HUES48 (cell line): ENCODE measurements at regions not wholly inside any gene's neighbourhood (a gene's known extent, or its start where the extent isn't known, plus 50 kb on each side); places are given as distances from the start of the nearest gene placed in this dataset.

Experiments
- H3K27ac ChIP-seq: one replicate; pipeline ENCODE4 v1.7.0; 2013; ENCODE audit warnings: low read depth, low read length, inconsistent platforms
- H3K27me3 ChIP-seq: 2 replicates; pipeline ENCODE4 v1.6.1; 2013; ENCODE audit warnings: mild to moderate bottlenecking, low read length; ENCODE audit not compliant: control insufficient read depth, insufficient read depth
- H3K36me3 ChIP-seq: 2 replicates; pipeline ENCODE4 v1.6.1; 2013; ENCODE audit warnings: low read length; ENCODE audit not compliant: control insufficient read depth, insufficient read depth
- H3K4me1 ChIP-seq: 2 replicates; pipeline ENCODE4 v1.6.1; 2013; ENCODE audit warnings: mild to moderate bottlenecking, low read length; ENCODE audit not compliant: control insufficient read depth, insufficient read depth
- H3K4me3 ChIP-seq: 2 replicates; pipeline ENCODE4 v1.5.1; 2013; ENCODE audit warnings: mild to moderate bottlenecking, low read depth, low read length
- H3K9ac ChIP-seq: 2 replicates; pipeline ENCODE4 v1.6.1; 2013; ENCODE audit warnings: mild to moderate bottlenecking, low read depth, low read length, moderate library complexity
- H3K9me3 ChIP-seq: 2 replicates; pipeline ENCODE4 v1.6.1; 2013; ENCODE audit warnings: low read length; ENCODE audit not compliant: control insufficient read depth, insufficient read depth

DNA sequence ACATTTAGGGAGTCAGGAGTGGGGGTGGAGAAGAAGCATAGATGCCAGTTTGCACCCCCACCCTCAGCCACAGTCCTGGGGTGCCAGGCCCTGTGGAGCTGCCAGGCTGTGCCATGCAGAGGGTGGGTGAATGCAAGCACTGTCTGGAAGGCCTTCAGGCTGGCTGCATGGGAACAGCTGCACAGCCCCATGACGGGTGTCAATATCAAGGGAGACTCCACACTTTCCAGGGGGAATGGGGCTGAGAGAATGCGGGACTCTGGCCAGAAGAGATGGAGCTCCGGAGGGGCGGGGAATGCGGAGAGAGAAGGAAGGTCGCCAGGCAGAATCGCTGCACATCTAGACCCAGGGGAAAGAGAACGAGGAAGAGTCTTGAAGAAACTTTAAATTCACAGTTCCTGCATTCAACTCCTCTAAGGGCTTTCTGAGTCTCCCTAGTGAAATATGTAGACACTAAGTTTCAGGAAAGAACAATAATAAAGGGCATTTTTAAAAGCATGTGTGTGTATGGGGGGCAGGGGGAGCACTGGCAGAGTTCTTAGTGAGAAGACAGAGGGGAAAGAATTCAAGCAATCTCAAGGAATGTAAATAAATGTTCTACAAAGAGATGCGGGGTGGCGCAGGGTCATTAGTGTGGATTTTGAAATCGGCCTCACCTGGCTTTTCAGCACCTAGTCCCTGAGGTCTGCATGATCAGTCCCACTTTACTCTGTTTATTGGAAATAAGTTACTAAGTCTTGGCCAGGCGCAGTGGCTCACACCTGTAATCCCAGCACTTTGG, 59.1 kb downstream of the BOD1 start:
- H3K27me3 ChIP-seq, result no peaks in the 10 kb centered on the region; the same call in 1 of the 2 replicates

DNA sequence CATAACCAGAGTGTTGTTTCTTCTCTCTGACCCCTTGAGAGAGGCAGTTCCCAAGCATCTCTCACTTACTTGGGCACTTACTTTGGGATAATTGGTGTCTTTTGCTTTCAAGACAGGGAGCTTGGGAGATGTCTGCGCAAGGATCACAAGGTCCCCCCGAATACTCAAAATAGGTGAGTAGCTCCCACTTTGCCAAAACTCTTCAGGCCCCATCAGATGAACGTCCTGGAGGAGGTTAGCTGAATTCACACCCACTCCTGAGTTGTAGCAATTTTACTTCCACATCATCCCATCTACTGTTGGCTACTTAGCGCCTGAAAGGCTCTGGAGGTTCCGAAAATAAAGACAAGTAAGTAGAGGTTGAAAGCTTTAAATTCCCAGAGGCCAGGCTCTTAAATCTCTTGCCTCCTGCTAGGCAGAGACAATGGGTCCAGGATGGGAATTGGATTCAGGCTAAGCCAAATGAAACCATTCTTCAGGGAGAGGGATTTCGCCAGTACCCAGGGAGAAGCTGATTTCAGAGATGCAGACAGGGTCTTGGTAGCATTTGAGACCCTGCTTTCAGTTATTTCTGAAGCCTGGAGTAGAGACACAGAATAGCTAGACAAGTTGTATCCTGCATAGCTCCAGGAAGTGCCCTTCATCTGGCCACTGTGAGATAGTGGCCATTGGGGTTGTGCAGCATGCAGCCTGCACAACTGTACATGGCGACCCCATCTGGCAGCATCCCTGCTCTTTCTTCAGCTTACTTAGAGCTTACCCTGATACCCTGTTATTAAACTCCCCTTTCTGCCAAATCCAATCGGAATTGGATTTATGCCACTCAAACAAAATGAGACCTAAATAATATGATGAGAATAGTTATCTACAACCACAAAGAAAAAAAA, 60.1 kb downstream of the BOD1 start:
- Histone ChIP-seq H3K4me1 (peaks cover 15% of the 10 kb centered on the region), H3K9ac (no peak overlapping the region), H3K36me3 (no peaks in the 10 kb centered on the region), H3K27me3 (no peaks in the 10 kb centered on the region; the same call in 1 of the 2 replicates), H3K4me3 (no peak overlapping the region), H3K9me3 (0 out of 2 replicates have a peak, but pooled peaks cover 3% of the 10 kb centered on the region), H3K27ac (no peak overlapping the region)

More for the DNA sequence above, 59.1 kb downstream of the BOD1 start:
- peaks cover 15% of the 10 kb centered on the region for H3K4me1 ChIP-seq
- H3K27ac ChIP-seq, result no peak overlapping the region
- no peak overlapping the region for H3K4me3 ChIP-seq
- 0 out of 2 replicates have a peak, but pooled peaks cover 3% of the 10 kb centered on the region for H3K9me3 ChIP-seq
- no peak overlapping the region for H3K9ac ChIP-seq
- H3K36me3 ChIP-seq, result no peaks in the 10 kb centered on the region

- H3K9me3 ChIP-seq, result no peaks in the 10 kb centered on the region
- no peaks in the 10 kb centered on the region; the same call in 1 of the 2 replicates for H3K27me3 ChIP-seq
- H3K4me3 ChIP-seq, result no peak overlapping the region
- peaks cover 15% of the 10 kb centered on the region for H3K4me1 ChIP-seq
- H3K36me3 ChIP-seq, result no peaks in the 10 kb centered on the region
- H3K9ac ChIP-seq, result no peak overlapping the region
- no peak overlapping the region for H3K27ac ChIP-seq
These were observed 61.3 kb downstream of the BOD1 start for GRCh38 chr5:173554989-173555705.

DNA sequence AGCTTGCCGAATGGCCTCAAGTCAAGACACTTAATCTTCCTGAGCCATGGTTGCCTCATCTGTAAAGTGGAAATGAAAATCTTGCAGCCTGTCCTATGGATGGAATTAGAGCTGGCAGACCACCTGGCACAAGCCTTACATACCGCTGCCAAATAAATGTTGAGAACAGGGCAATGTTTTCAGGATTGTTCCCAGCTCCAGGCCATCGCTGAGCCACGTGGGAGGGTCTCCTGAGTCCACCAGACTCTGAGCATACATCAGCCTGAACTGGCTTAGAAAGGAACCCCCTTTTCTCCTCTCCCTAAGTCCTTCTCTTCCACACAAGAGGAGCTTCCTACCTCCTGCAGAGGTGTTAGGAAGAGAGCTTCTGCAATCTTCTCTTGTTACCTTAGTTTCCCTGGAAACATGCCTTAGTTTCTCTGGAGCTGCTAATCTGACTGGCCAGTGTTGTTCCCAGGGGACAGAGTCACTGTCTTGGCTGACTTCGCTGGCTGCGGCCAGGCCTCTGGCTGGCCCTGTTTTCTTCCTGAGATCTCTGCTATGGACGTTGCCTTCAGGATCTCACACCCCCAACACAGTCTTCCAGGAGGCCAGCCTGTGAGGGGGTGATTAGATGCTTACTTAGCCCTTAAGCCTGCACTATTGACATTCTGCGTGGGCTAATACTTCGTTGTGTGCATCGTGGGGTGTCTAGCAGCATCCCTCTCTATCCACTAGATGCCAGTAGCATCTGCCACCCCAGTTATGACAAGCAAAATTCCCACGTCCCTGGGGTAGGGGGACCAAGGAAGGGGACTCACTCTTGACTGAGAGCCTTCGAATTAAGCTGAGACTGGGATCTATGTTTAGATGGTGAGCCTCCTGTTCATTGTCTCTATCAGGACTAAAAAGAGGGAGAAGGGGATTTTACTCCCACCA, 62.2 kb downstream of the BOD1 start:
- Histone ChIP-seq H3K27me3 (no peaks in the 10 kb centered on the region), H3K4me3 (no peak overlapping the region), H3K27ac (no peak overlapping the region), H3K9me3 (no peaks in the 10 kb centered on the region), H3K4me1 (peaks cover 15% of the 10 kb centered on the region), H3K9ac (no peak overlapping the region), H3K36me3 (no peaks in the 10 kb centered on the region)

DNA sequence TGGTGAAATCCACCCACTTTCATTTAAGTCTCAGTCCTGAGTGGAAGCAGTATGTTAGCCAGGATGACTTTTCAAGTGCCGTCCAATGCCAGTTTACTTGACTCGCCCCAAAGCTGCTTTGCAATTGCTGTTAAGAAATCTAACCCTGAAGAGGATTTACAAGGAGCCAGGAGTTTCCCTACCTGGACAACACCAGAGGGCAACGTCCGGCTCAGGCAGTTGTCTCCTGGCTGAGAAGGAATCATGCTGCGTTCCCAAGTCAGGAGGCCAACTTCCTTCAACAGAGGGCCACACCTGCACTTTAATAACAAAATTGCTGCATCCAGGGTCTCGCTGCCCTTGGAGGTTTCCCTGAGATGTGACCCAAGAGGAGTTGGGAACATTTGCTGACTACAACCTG, 65.8 kb downstream of the BOD1 start:
- Histone ChIP-seq H3K27me3 (no peaks in the 10 kb centered on the region), H3K9ac (no peak overlapping the region), H3K4me3 (no peak overlapping the region), H3K9me3 (no peaks in the 10 kb centered on the region), H3K27ac (no peak overlapping the region), H3K4me1 (no peaks in the 10 kb centered on the region), H3K36me3 (no peaks in the 10 kb centered on the region)

GRCh38 chr5:173549644-173550043, 66.8 kb downstream of the BOD1 start:
- H3K9ac ChIP-seq, result no peak overlapping the region
- H3K9me3 ChIP-seq, result no peaks in the 10 kb centered on the region
- H3K4me3 ChIP-seq, result no peak overlapping the region
- H3K4me1 ChIP-seq, result no peaks in the 10 kb centered on the region
- H3K27me3 ChIP-seq, result no peaks in the 10 kb centered on the region
- no peaks in the 10 kb centered on the region for H3K36me3 ChIP-seq
- no peak overlapping the region for H3K27ac ChIP-seq

- H3K27me3 ChIP-seq, result no peaks in the 10 kb centered on the region
- H3K9ac ChIP-seq, result no peak overlapping the region
- H3K27ac ChIP-seq, result no peak overlapping the region
These were observed 68.9 kb downstream of the BOD1 start for GRCh38 chr5:173547579-173547978.

GRCh38 chr5:173542964-173543363, 73.5 kb downstream of the BOD1 start:
- Histone ChIP-seq H3K9ac (no peak overlapping the region), H3K9me3 (no peaks in the 10 kb centered on the region), H3K27me3 (no peaks in the 10 kb centered on the region), H3K27ac (no peak overlapping the region), H3K4me1 (no peaks in the 10 kb centered on the region), H3K4me3 (no peak overlapping the region), H3K36me3 (no peaks in the 10 kb centered on the region)

More at GRCh38 chr5:173547579-173547978, 68.9 kb downstream of the BOD1 start:
- H3K9me3 ChIP-seq, result no peaks in the 10 kb centered on the region
- no peak overlapping the region for H3K4me3 ChIP-seq
- H3K4me1 ChIP-seq, result no peaks in the 10 kb centered on the region
- H3K36me3 ChIP-seq, result no peaks in the 10 kb centered on the region

- H3K4me3 ChIP-seq, result no peak overlapping the region
- no peaks in the 10 kb centered on the region for H3K36me3 ChIP-seq
- H3K9me3 ChIP-seq, result no peaks in the 10 kb centered on the region
- H3K27ac ChIP-seq, result no peak overlapping the region
- H3K9ac ChIP-seq, result no peak overlapping the region
- H3K4me1 ChIP-seq, result no peaks in the 10 kb centered on the region
- H3K27me3 ChIP-seq, result no peaks in the 10 kb centered on the region
These were observed 74.3 kb downstream of the BOD1 start for GRCh38 chr5:173542159-173542558.

DNA sequence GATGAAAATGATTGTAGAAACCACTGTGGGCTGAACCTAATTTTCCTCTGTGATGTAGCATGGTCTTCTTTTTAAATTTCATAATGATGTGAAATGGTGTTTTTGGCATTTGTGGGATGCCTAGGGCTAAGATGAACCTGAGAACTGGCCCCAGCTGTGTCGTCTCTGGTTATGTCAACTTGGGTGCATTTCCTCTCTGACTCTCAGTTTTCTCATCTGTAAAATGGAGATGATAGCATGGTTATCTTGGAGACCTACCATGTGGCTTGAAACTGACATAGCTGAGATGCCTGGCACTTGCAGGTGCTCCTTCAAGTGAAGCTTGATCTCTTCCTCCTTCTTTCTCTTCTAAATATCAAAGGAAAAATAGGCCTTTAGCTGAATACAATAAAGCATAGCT, 77.8 kb downstream of the BOD1 start:
- no peak overlapping the region for H3K27ac ChIP-seq

More for the DNA sequence above, 77.8 kb downstream of the BOD1 start:
- Histone ChIP-seq H3K9ac (no peak overlapping the region), H3K9me3 (no peaks in the 10 kb centered on the region), H3K27me3 (no peaks in the 10 kb centered on the region), H3K4me1 (no peaks in the 10 kb centered on the region), H3K4me3 (no peak overlapping the region), H3K36me3 (no peaks in the 10 kb centered on the region)
